ENCODE measurements at regions not wholly inside any gene's neighbourhood (a gene's known extent, or its start where the extent isn't known, plus 50 kb on each side); places are given as distances from the start of the nearest gene placed in this dataset.

- TF ChIP-seq CTCF (IDR thresholded peaks at IDR 0.05; ENCODE audit: borderline replicate concordance, extremely low read depth, low read length, poor library complexity, severe bottlenecking) (no peak), EZH2 (IDR thresholded peaks at IDR 0.05; ENCODE audit: borderline replicate concordance, low read depth, low read length, severe bottlenecking) (no peak)
Measured at GRCh38 chr5:116387738-116388137, 186.9 kb downstream of the SEMA6A start.
